ENCODE measurements at regions not wholly inside any gene's neighbourhood (a gene's known extent, or its start where the extent isn't known, plus 50 kb on each side); places are given as distances from the start of the nearest gene placed in this dataset.

GRCh38 chr1:234727018-234727940, 117.3 kb upstream of the IRF2BP2 start:
- TF ChIP-seq CTCF (IDR thresholded peaks at IDR 0.05; ENCODE audit: control insufficient read depth, insufficient read depth, low read depth, low read length, missing control alignments) = no peak
- no peak for DNase-seq (ENCODE audit: low read depth)
- no peak overlapping the region for H3K4me3 ChIP-seq (ENCODE audit: control insufficient read depth, low read depth, low read length)

GRCh38 chr1:234726359-234726943, 116.5 kb upstream of the IRF2BP2 start:
- no peak for DNase-seq (ENCODE audit: low read depth)
- TF ChIP-seq CTCF (IDR thresholded peaks at IDR 0.05; ENCODE audit: control insufficient read depth, insufficient read depth, low read depth, low read length, missing control alignments) = no peak
- no peak overlapping the region for H3K4me3 ChIP-seq (ENCODE audit: control insufficient read depth, low read depth, low read length)

- no peak for DNase-seq (ENCODE audit: low read depth)
- TF ChIP-seq CTCF (IDR thresholded peaks at IDR 0.05; ENCODE audit: control insufficient read depth, insufficient read depth, low read depth, low read length, missing control alignments) = no peak
- no peak overlapping the region for H3K4me3 ChIP-seq (ENCODE audit: control insufficient read depth, low read depth, low read length)
Measured at GRCh38 chr1:234725177-234726132, 115.5 kb upstream of the IRF2BP2 start.

- DNase-seq (ENCODE audit: low read depth) = no peak
- no peak for TF ChIP-seq CTCF (IDR thresholded peaks at IDR 0.05; ENCODE audit: control insufficient read depth, insufficient read depth, low read depth, low read length, missing control alignments)
- peak overlapping the region; percentile 10 for H3K4me3 ChIP-seq (ENCODE audit: control insufficient read depth, low read depth, low read length)
Measured at GRCh38 chr1:234724516-234725176, 114.7 kb upstream of the IRF2BP2 start.

GRCh38 chr1:234722904-234723720, 113.1 kb upstream of the IRF2BP2 start:
- TF ChIP-seq CTCF (IDR thresholded peaks at IDR 0.05; ENCODE audit: control insufficient read depth, insufficient read depth, low read depth, low read length, missing control alignments) = no peak
- H3K4me3 ChIP-seq (ENCODE audit: control insufficient read depth, low read depth, low read length) = peak overlapping the region; percentile 20
- peak; percentile 89 for DNase-seq (ENCODE audit: low read depth)
